ENCODE measurements at regions not wholly inside any gene's neighbourhood (a gene's known extent, or its start where the extent isn't known, plus 50 kb on each side); places are given as distances from the start of the nearest gene placed in this dataset.

GRCh38 chr2:37869304-37869703 lies 55.8 kb upstream of the RMDN2 start:
- DNase-seq, result no peak

GRCh38 chr2:37869771-37870170 lies 55.3 kb upstream of the RMDN2 start:
- no peak for DNase-seq

GRCh38 chr2:37870829-37871228 lies 54.3 kb upstream of the RMDN2 start:
- DNase-seq, result no peak

GRCh38 chr2:37871456-37872191 lies 53.5 kb upstream of the RMDN2 start:
- DNase-seq, result no peak

- DNase-seq, result no peak
These were observed 52.8 kb upstream of the RMDN2 start for GRCh38 chr2:37872192-37872750.

- no peak for DNase-seq
These were observed 51.9 kb upstream of the RMDN2 start for GRCh38 chr2:37873229-37873628.

GRCh38 chr2:37873749-37874330 lies 51.2 kb upstream of the RMDN2 start:
- no peak for DNase-seq

- no peak for DNase-seq
These were observed 50.6 kb upstream of the RMDN2 start for GRCh38 chr2:37874470-37874869.
